Vagina (tissue), 2 donors: ENCODE measurements at regions not wholly inside any gene's neighbourhood (a gene's known extent, or its start where the extent isn't known, plus 50 kb on each side); places are given as distances from the start of the nearest gene placed in this dataset.
"Not testable (repeated sequence)": the region's sequence is repeated elsewhere in the genome, so short reads cannot be mapped to it uniquely, and the experiment has no call there.

ENCODE experiments used
- DNase-seq, 2 donors: peaks; one replicate each; pipeline ENCODE4 v3.0.0-alpha.2; 2017; ENCODE audit errors: extremely low spot score in 2 of 2
- H3K27ac ChIP-seq: fragments of 200-600 bp; sonication (generic); one replicate; pipeline ENCODE4 v1.5.1; 2019
- H3K27me3 ChIP-seq: fragments of 200-600 bp; sonication (generic); one replicate; pipeline ENCODE4 v1.5.1; 2019
- H3K36me3 ChIP-seq, 2 donors: fragments of 200-600 bp; sonication (generic); one replicate each; pipeline ENCODE4 v1.5.1; 2017 to 2019
- H3K4me1 ChIP-seq: fragments of 200-600 bp; sonication (generic); one replicate; pipeline ENCODE4 v1.5.1; 2019
- H3K4me3 ChIP-seq, 2 donors: fragments of 200-600 bp; sonication (generic); 1 replicate in 1 of 2; 2 replicates in 1 of 2; pipeline ENCODE4 v1.5.1; 2016 to 2019
- H3K9me3 ChIP-seq: fragments of 200-600 bp; sonication (generic); one replicate; pipeline ENCODE4 v1.5.1; 2019
- CTCF ChIP-seq, 3 experiments: fragments of 450-650 bp in 2 of 3; fragments of 200-600 bp in 1 of 3; sonication (generic) in 1 of 3; IDR thresholded peaks; one replicate each; pipeline ENCODE4 v1.5.1; 2017 to 2019; ENCODE audit warnings: antibody characterized with exemption in 3 of 3, mild to moderate bottlenecking in 2 of 3, moderate library complexity in 2 of 3
- POLR2A ChIP-seq, 2 donors: fragments of 450-650 bp; IDR thresholded peaks; one replicate each; pipeline ENCODE4 v1.6.1; 2017; ENCODE audit warnings: antibody characterized with exemption in 2 of 2, mild to moderate bottlenecking in 2 of 2, moderate library complexity in 2 of 2
- POLR2AphosphoS5 ChIP-seq, 2 donors: sonication (generic); formaldehyde crosslinking; IDR thresholded peaks; one replicate each; pipeline ENCODE4 v1.9.0; 2017; ENCODE audit warnings: antibody characterized with exemption in 2 of 2, mild to moderate bottlenecking in 2 of 2, low read depth in 1 of 2; ENCODE audit not compliant: insufficient read depth in 1 of 2
- intact Hi-C: fragments of 100-400 bp; cut with DNase I; formaldehyde crosslinking; loops from one replicate; pipeline ENCODE4 v1.15.1; 2023

- Histone ChIP-seq H3K9me3 (no peaks in the 10 kb centered on the region), H3K27me3 (no peaks in the 10 kb centered on the region), H3K4me3 (no peak overlapping the region), H3K4me1 (no peaks in the 10 kb centered on the region), H3K36me3 (no peaks in the 10 kb centered on the region), H3K27ac (no peak overlapping the region)
- intact Hi-C loops: loop anchor here (5.0 kb wide), 1 partner anchor 98 kb away; no protein-coding TSS in a partner anchor
- TF ChIP-seq CTCF (IDR thresholded peaks at IDR 0.05) (peak; percentile 78 to 84 (median 78)), POLR2A (IDR thresholded peaks at IDR 0.05) (no peak), POLR2AphosphoS5 (IDR thresholded peaks at IDR 0.05; ENCODE audit: insufficient read depth in 1 of 2, low read depth in 1 of 2) (peak in 1 of 2 donors; percentile 31)
- DNase-seq: no peak
Observed at GRCh38 chr9:33623658-33624586, 99.9 kb downstream of the ANKRD18B start.

GRCh38 chr9:33628318-33628717 is 104.3 kb downstream of the ANKRD18B start:
- intact Hi-C loops, H3K27ac ChIP-seq, DNase-seq, H3K9me3 ChIP-seq, H3K27me3 ChIP-seq, H3K36me3 ChIP-seq, H3K4me3 ChIP-seq, H3K4me1 ChIP-seq: not testable (repeated sequence)

- Histone ChIP-seq H3K27ac (no peak overlapping the region), H3K9me3 (no peaks in the 10 kb centered on the region), H3K36me3 (no peaks in the 10 kb centered on the region), H3K27me3 (no peaks in the 10 kb centered on the region), H3K4me3 (no peak overlapping the region), H3K4me1 (no peaks in the 10 kb centered on the region)
- no peak for DNase-seq
- TF ChIP-seq POLR2AphosphoS5 (IDR thresholded peaks at IDR 0.05; ENCODE audit: insufficient read depth in 1 of 2, low read depth in 1 of 2) (no peak), CTCF (IDR thresholded peaks at IDR 0.05) (no peak), POLR2A (IDR thresholded peaks at IDR 0.05) (no peak)
- intact Hi-C loops: no loop called here
Observed at GRCh38 chr9:33628865-33629410, 104.9 kb downstream of the ANKRD18B start.

GRCh38 chr9:33633636-33634035 is 109.6 kb downstream of the ANKRD18B start:
- H3K36me3 ChIP-seq: no peaks in the 10 kb centered on the region
- H3K4me3 ChIP-seq: no peak overlapping the region
- no peaks in the 10 kb centered on the region for H3K4me1 ChIP-seq
- no peak for TF ChIP-seq CTCF (IDR thresholded peaks at IDR 0.05)
- H3K9me3 ChIP-seq: no peaks in the 10 kb centered on the region
- H3K27me3 ChIP-seq: no peaks in the 10 kb centered on the region
- H3K27ac ChIP-seq: no peak overlapping the region
- intact Hi-C loops: no loop called here
- no peak for DNase-seq

GRCh38 chr9:33637881-33638280 is 113.8 kb downstream of the ANKRD18B start:
- Histone ChIP-seq H3K27me3 (no peaks in the 10 kb centered on the region), H3K4me3 (no peak overlapping the region), H3K4me1 (no peaks in the 10 kb centered on the region), H3K36me3 (no peaks in the 10 kb centered on the region), H3K27ac (no peak overlapping the region), H3K9me3 (no peaks in the 10 kb centered on the region)
- intact Hi-C loops: no loop called here
- DNase-seq: no peak
- no peak for TF ChIP-seq POLR2AphosphoS5 (IDR thresholded peaks at IDR 0.05; ENCODE audit: insufficient read depth in 1 of 2, low read depth in 1 of 2)
- no peak for TF ChIP-seq POLR2A (IDR thresholded peaks at IDR 0.05)
- no peak for TF ChIP-seq CTCF (IDR thresholded peaks at IDR 0.05)
